DOHH2 (cell line): ENCODE measurements at regions not wholly inside any gene's neighbourhood (a gene's known extent, or its start where the extent isn't known, plus 50 kb on each side); places are given as distances from the start of the nearest gene placed in this dataset.

Experiments
- H3F3A ChIP-seq: fragments of 200-600 bp; sonication (generic), shearing (Covaris generic); 2 replicates; pipeline ENCODE4 v1.6.0; 2016; ENCODE audit warnings: antibody characterized with exemption, mild to moderate bottlenecking; ENCODE audit not compliant: control insufficient read depth, insufficient read depth
- H3K27ac ChIP-seq: fragments of 200-600 bp; sonication (generic); 2 replicates; pipeline ENCODE4 v1.5.1; 2014; ENCODE audit warnings: low read depth, mild to moderate bottlenecking, low read length, moderate library complexity
- H3K27me3 ChIP-seq: fragments of 200-600 bp; sonication (generic); 2 replicates; pipeline ENCODE4 v1.6.1; 2014; ENCODE audit warnings: mild to moderate bottlenecking, low read length, mixed read lengths; ENCODE audit not compliant: control insufficient read depth
- H3K36me3 ChIP-seq: fragments of 200-600 bp; sonication (generic); 2 replicates; pipeline ENCODE4 v1.6.1; 2014; ENCODE audit warnings: mild to moderate bottlenecking, low read length, moderate library complexity, mixed read lengths; ENCODE audit not compliant: control insufficient read depth
- H3K4me1 ChIP-seq: fragments of 200-600 bp; sonication (generic); 2 replicates; pipeline ENCODE4 v1.6.1; 2014; ENCODE audit warnings: mild to moderate bottlenecking, low read length, mixed read lengths; ENCODE audit not compliant: control insufficient read depth
- H3K4me2 ChIP-seq: fragments of 200-600 bp; sonication (generic); 2 replicates; pipeline ENCODE4 v1.6.0; 2014; ENCODE audit warnings: mild to moderate bottlenecking, low read length, moderate library complexity
- H3K4me3 ChIP-seq: fragments of 200-600 bp; sonication (generic); 2 replicates; pipeline ENCODE4 v1.5.1; 2014; ENCODE audit warnings: mild to moderate bottlenecking, low read length, mixed read lengths
- H3K79me2 ChIP-seq: fragments of 200-600 bp; sonication (generic); 2 replicates; pipeline ENCODE4 v1.6.1; 2014; ENCODE audit warnings: mild to moderate bottlenecking, low read length, mixed read lengths; ENCODE audit not compliant: control insufficient read depth
- H3K9me2 ChIP-seq: fragments of 200-600 bp; sonication (generic); replicated peaks from 2 replicates; pipeline ENCODE4 v1.6.1; 2014; ENCODE audit warnings: mild to moderate bottlenecking, low read length, mixed read lengths; ENCODE audit not compliant: control insufficient read depth
- H3K9me3 ChIP-seq: fragments of 200-600 bp; sonication (generic); 2 replicates; pipeline ENCODE4 v1.6.1; 2014; ENCODE audit warnings: antibody characterized with exemption, low read length, mixed read lengths; ENCODE audit not compliant: control insufficient read depth, insufficient read depth
- H4K20me1 ChIP-seq: fragments of 200-600 bp; sonication (generic); 2 replicates; pipeline ENCODE4 v1.6.0; 2014; ENCODE audit warnings: low read depth, mild to moderate bottlenecking, antibody characterized with exemption, low read length, moderate library complexity; ENCODE audit not compliant: control insufficient read depth, insufficient read depth
- CTCF ChIP-seq: fragments of 200-600 bp; sonication (generic); IDR thresholded peaks from one replicate; pipeline ENCODE4 v1.5.1; 2014; ENCODE audit warnings: antibody characterized with exemption, mild to moderate bottlenecking, low read depth, low read length; ENCODE audit not compliant: poor library complexity, severe bottlenecking
- EZH2phosphoT487 ChIP-seq: fragments of 200-600 bp; sonication (generic); IDR thresholded peaks from 2 replicates; pipeline ENCODE4 v1.6.1; 2017; ENCODE audit warnings: borderline replicate concordance, mild to moderate bottlenecking, antibody characterized with exemption, low read length, moderate library complexity, mixed read lengths

- Histone ChIP-seq H3K36me3 (no peaks in the 10 kb centered on the region), H3K4me3 (no peak overlapping the region), H3K79me2 (no peaks in the 10 kb centered on the region), H3K9me2 (no peaks in the 10 kb centered on the region), H3K4me2 (no peak overlapping the region), H3F3A (no peaks in the 10 kb centered on the region), H3K27me3 (no peaks in the 10 kb centered on the region), H4K20me1 (no peaks in the 10 kb centered on the region), H3K27ac (no peak overlapping the region), H3K9me3 (no peaks in the 10 kb centered on the region), H3K4me1 (no peaks in the 10 kb centered on the region)
- TF ChIP-seq EZH2phosphoT487: no peak
- no peak for TF ChIP-seq CTCF
Measured at GRCh38 chr9:85212209-85212608, 529.5 kb downstream of the AGTPBP1 start.

DNA sequence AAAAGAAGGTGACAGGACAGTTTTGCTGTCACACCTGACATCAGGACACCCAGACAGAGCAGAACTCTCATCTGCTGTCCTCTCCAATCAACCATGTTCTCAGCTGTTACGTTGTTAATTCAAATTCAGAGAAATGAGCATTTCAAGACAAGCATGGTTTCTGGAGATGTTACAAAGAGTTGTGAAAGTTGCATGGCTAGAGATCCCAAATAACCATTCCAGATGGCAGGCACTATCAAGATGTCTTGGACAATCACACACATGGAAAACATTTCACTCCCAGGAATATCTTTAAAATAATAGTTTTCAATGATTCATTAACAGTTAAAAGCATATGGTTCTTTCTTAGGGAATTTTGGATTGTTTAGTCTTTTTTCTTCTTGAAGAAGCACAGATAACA is 533.1 kb downstream of the AGTPBP1 start:
- no peak overlapping the region for H3K4me2 ChIP-seq

DNA sequence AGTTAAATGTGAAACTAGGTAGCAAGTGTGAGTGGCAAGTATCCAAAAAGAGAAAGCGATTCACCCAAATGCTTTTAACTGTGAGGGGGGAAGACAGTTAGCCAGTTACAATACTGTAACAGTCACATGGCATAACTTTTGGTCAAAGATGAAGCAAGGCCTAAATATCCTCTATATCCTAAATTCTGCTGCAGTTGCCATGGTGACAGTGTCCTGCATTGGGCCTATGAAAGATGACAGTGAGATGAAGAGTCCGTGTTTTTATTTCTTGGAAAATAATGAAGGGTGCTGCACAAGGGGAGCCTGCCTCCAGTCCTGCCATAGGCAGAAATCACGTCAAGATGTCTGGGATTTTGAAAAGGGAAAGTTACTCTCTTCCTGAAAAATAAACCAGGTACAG is 534.6 kb downstream of the NTRK2 start:
- H3F3A ChIP-seq: no peaks in the 10 kb centered on the region
- no peaks in the 10 kb centered on the region for H3K9me3 ChIP-seq
- no peaks in the 10 kb centered on the region for H3K79me2 ChIP-seq
- H4K20me1 ChIP-seq: no peaks in the 10 kb centered on the region
- H3K27me3 ChIP-seq: no peaks in the 10 kb centered on the region
- TF ChIP-seq CTCF (no peak), EZH2phosphoT487 (no peak)
- H3K4me3 ChIP-seq: no peak overlapping the region
- no peak overlapping the region for H3K27ac ChIP-seq
- H3K4me2 ChIP-seq: no peak overlapping the region
- no peaks in the 10 kb centered on the region for H3K36me3 ChIP-seq
- H3K4me1 ChIP-seq: no peaks in the 10 kb centered on the region
- no peaks in the 10 kb centered on the region for H3K9me2 ChIP-seq

More for the DNA sequence above, 533.1 kb downstream of the AGTPBP1 start:
- Histone ChIP-seq H3K36me3 (no peaks in the 10 kb centered on the region), H3K4me1 (no peaks in the 10 kb centered on the region), H3K27me3 (no peaks in the 10 kb centered on the region), H3F3A (no peaks in the 10 kb centered on the region), H3K79me2 (no peaks in the 10 kb centered on the region), H3K9me2 (no peaks in the 10 kb centered on the region), H3K9me3 (no peaks in the 10 kb centered on the region), H3K4me3 (no peak overlapping the region), H4K20me1 (no peaks in the 10 kb centered on the region), H3K27ac (no peak overlapping the region)
- TF ChIP-seq CTCF: no peak

GRCh38 chr9:85202596-85202995 is 533.1 kb downstream of the NTRK2 start:
- TF ChIP-seq CTCF: no peak
- no peak for TF ChIP-seq EZH2phosphoT487
- no peaks in the 10 kb centered on the region for H3K4me1 ChIP-seq
- no peaks in the 10 kb centered on the region for H3F3A ChIP-seq
- H3K9me2 ChIP-seq: no peaks in the 10 kb centered on the region
- no peaks in the 10 kb centered on the region for H4K20me1 ChIP-seq
- no peak overlapping the region for H3K4me3 ChIP-seq
- H3K79me2 ChIP-seq: no peaks in the 10 kb centered on the region
- H3K36me3 ChIP-seq: no peaks in the 10 kb centered on the region
- no peak overlapping the region for H3K27ac ChIP-seq
- no peaks in the 10 kb centered on the region for H3K9me3 ChIP-seq
- H3K4me2 ChIP-seq: no peak overlapping the region
- no peaks in the 10 kb centered on the region for H3K27me3 ChIP-seq
